Islet of Langerhans (tissue), 1 donor: ENCODE measurements at regions not wholly inside any gene's neighbourhood (a gene's known extent, or its start where the extent isn't known, plus 50 kb on each side); places are given as distances from the start of the nearest gene placed in this dataset.
A peak's percentile ranks its signal among the peaks of the same experiment; 100 is the strongest.

Experiments used
- FAIRE-seq: peaks from one replicate; lab custom pipeline; 2011; peaks lifted over from hg19 to GRCh38; lab: Jason Lieb, UNC

DNA sequence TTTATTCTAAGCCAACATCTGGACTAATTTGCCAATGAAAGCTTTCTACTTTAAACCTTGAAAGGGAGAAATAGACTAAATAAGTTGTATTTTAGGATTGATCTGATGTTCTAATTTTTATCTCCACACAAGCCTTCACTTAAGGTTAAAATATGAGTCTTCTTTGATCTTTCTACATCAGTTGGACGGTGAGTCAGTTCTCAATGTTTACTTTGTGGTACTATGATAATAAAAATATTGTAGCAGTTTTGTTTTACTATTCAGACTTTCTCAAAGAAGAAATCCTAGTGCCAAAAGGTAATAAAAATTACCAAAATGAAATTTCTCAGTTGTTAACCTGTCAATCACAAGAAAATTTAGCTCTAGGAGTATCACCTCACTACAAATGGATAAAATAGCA, 203.5 kb upstream of the RGMB start:
- FAIRE-seq, result peak; percentile 73

DNA sequence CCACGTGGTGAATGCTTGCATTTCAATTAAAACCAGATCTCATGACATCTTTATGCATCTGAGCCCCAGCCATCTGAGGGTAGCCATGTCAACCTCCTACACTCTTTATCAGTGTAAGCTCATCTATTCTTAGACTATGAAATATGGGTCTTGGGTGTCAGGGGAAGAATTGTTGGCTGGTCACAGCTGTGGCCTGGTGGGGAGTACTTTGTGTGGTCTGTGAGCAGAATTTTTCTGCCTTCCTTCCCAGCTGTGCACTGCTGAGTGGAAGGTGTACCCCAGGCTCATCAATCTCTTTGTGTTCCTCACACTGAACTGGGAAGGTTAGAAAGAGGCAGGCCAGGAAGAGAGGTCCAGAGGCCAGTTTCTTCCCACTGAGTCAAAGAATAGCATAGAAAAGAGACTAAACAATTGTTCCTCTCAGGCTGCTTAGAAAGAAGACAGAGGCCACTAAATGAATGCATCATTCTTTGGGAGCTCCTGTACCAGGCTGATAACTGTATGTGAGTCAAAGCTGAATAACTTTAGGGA, 202.7 kb upstream of the RGMB start:
- FAIRE-seq, result no peak

DNA sequence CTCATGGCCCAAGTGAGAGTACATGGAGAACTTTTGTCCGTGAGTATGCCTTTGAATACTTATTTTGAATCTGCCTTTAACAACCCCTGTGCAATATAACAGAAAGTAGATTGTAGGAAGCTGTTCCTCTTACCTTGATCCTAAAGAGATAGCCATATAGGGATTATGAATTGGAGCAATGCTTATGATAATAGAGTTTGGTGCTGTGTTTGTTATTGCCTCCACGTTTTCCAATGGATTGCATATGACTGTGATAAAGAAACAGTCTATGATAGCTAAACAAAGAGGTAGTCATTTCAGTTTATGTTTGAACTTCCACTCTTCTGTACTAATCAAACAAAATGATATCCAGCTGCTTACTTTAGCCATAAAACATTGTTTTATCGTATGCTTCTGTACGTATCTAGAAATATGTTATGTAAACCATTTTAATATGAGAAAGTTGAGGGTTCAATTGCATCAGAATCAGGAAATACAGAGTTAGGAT, 199.6 kb upstream of the RGMB start:
- no peak for FAIRE-seq

DNA sequence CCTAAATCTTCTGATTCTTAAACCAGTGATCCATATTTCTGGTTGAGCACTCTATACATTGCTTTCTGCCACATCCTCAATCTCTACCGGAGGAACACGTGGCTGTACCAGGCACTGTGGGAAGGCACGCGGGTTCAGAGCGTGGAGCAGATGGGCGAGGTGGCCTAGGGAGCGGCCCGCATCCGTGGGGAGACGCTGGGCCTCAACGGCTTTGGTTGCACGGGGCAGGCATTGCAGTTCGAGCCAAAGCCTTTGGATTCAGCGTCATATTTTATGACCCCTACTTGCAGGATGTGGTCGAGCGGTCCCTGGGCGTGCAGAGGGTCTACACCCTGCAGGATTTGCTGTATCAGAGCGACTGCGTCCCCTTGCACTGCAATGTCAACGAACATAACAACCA, 197.2 kb upstream of the RGMB start:
- no peak for FAIRE-seq

DNA sequence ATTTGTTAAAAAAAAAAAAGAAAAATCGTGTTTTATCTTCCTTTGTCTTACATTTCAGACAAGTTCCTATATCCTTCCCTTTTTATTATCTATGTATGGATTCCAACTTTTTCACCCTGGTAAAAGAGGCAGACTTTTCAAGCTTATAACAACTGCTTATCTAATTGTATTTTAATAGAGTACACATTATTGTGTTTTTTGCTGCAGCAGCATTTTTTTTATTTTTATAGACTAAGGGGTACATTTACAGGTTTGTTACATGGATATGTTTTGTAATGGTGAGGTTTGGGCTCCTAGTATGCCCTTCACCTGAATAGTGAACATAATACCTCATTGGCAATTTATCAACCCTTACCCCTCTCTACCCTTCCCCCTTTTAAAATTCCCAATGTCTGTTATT, 195.0 kb upstream of the RGMB start:
- FAIRE-seq, result no peak

DNA sequence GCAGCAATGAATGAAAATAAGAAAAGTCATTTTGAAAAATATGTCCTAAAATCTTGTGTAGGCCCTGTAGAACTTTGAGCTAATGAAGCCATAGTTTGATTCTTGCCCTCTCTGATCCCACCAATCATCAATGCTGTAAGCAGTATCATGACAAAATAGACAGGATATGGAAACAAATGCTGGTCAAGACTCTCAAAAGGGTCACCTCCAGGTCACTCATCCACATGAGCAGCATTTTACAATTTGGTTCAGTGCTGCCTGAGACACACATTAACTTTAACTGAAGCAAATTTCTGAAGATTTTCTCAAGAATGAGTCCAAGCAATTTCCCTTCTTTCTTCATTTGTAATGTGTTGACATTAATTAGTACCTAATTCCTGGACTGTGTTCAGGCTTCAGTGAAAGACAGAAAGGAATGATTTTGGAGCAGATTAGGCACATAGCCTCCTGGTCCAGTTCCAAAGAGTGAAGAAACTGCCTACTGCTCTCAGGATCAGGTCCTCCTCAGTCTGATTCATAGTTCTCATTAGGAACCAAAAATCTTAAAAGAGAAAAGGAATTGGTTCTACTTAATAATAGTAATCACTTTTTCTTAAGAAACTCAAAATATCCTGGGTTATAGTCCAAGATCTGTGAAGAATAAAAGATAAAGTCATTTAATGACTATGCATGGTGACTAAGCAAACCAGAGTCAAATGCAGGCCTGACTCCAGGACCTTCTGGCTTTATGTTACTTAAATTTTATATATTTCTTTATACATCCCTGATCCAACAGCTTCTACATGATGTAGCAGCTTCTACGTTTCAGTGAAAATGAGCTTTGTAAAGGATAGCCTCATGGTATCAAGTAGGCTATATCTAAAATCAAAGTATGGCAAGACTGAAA, 192.1 kb upstream of the RGMB start:
- no peak for FAIRE-seq

DNA sequence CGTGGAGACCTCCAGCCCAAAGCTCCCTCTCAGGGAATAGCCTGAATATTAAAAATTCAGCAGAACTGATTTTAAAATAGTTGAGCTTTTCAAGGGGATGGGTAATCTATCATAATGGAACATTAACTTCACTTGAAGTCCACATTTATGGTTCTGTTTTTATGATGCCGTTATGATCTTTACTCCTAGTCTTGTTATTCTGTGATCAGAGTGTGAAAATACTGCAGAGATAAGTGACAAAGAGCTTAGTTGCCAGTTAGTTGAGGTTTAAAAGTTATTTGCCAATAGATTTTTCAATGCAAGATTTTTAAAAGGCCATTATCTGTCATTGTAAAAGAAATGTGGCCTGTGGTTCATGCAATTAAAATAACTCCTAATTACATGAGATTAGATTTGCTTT, 189.9 kb upstream of the RGMB start:
- no peak for FAIRE-seq

DNA sequence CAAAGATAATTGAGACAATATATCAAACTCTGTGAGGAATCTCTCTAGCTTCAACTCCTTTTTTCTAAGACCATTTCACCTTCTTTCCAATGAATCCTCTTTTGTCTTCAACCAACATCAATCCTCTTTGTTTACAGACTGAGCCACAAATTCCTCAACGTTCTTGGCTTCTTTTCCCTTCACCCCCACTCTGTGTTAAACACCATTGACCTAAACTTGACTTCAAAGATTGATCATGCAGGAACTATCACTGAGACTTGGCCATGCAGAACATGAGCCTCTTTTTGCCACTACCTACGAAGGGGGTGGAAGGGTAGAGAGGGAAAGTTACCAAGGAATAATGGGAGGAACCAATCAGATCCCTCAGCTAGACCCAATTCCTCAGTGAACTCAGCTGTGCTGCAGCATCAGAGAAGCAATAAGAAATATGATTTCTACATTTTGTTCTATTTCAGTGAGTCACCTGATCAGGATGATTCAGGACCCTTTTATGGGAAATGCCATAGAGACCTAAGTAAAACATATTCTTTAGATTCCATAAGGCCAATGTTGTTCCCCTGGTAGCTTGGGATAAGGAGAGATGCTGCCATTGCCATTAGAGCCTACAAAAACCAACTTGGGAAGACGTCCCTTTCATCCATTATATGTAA, 187.7 kb upstream of the RGMB start:
- FAIRE-seq, result no peak

DNA sequence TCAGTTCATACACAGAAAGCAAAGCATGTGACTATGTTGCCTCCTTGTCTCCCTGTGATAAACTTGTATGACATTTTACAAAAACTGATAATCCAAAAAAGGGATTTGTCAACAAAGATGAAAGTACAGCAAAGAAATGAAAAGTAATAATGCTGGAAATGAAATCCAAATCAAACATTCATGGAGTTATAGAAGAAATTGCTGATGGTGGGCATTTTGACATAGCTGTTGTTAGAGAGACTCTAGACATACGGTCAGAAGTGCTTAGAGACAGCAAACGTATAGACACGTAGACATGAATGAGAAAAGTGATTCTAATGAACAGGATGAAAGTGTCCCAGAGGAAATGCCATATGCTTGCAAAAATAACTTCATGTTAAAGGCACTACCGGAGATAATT, 186.9 kb upstream of the RGMB start:
- no peak for FAIRE-seq

DNA sequence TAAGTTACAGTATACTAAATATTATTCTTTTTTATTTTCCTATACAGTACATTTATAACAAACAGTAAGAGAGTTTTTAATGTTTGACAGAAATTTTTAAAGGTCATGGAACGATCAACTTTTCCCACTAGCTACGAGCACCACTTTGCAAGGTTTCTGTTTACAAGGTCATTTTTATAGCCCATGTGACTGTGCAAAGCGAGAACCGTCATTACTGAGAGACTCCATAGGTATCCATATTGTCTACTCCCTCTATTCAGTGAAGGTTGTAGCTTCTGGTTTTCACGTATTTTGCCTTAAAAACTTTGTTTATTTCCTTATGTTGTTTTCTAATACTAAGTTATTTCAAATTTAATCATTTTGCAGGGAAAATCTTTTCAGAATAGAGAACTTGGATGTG, 186.3 kb upstream of the RGMB start:
- no peak for FAIRE-seq

DNA sequence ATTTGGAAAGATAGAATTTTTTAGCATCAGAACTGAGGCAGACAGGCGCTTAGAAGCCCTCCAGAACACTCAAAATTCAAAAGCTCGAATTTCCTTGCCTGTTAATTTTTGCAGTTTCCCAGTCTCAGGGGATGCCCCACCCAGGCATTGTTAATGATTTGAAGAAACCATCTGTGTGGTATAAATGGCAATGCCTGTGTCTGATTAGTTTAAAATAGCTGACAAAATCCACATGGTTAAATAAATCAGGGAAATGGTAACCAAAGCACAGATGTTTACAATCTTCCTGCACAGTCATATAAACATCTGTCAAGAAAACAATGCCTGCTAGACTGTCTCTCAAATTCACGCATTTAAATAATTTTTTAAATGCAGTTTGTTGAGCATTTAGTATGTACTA, 185.2 kb upstream of the RGMB start:
- FAIRE-seq, result no peak

DNA sequence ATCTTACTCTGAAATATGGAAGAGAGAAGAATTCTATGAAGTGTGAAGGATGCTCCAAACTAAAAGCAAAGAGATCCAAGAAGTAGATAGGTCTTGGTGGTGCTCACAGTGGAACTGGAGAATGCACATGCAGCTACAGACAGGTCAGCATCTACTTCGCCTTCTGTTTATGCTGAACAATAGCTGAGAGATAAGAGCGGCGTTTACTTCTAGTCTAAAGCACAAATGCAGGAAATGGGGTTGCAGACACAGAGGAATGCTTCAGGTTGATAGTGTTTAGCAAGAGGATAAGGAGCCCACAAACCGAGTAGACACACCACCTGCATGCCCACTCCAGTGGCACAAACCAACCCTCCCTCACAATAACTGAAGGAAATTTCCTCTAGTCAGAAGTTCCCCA, 180.0 kb upstream of the RGMB start:
- no peak for FAIRE-seq

DNA sequence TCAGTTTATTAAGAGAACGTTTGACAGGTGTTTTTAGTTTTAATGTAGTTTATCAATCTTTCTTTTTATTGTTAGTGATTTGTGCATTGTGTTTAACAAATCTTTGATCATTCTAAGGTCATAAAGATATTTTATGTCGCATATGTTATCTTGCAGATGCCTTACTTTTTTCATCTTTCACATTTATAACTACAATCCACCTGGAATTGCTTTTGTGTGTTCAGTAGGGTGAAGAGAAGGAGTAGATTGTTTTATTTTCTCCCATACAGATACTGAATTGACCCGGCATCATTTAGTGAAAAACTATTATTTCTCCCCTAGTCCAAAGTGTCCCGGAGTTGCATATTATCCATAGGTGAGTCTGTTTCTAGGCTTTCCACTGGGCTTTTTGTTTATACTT, 179.4 kb upstream of the RGMB start:
- FAIRE-seq, result no peak

DNA sequence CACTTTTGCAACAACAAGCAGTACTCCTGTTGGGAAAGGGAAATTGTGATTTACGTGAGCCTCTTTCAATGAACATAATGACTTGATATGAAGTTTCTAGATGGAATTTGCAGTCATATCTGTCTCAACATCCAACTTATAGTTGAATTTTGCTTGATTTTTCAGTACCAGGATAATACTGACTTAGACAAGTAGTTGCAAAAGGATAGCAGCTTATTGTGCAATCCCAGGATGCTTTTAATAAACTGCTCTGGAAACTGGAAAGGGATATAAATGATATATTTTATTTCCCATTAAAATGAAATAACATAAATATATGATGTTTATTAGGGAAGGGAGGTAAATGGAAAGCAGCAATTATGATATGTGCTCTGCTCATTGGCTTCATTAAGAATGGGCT, 174.4 kb upstream of the RGMB start:
- no peak for FAIRE-seq

DNA sequence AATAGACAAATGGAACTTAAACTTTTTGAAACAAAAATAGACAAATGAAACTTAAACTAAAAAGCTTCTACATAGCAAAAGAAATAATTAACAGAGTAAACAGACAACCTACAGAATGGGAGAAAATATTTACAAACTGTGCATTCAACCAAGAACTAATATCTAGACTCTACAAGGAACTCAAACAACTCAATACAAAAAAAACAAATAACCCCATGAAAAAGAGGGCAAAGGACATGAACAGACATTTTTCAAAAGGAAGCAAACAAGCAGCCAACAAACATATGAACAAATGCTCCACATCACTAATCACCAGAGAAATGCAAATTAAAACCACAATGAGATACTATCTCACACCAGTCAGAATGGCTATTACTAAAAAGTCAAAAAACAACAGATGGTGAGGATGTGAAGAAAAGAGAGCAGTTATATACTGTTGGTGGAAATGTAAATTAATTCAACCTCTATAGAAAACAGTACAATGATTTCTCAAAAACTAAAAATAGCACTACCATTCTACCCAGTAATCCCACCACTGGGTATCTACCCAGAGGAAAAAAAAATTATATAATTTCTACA, 170.8 kb upstream of the RGMB start:
- FAIRE-seq, result no peak

DNA sequence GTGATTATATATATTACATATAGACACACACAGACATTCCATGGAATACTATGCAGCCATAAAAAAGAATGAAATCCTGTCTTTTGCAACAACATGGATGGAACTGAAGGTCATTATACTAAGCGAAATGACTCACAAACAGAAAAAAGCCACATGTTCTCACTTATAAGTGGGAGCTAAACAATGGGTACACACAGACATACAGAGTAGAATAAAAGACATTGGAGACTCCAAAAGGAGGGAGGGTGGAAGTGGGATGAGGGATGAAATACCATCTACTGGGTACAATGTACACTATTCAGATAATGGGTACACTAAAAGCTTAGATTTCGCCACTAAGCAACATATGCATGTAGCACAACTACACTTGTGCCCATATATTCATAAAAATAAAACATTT, 170.0 kb upstream of the RGMB start:
- FAIRE-seq, result no peak

DNA sequence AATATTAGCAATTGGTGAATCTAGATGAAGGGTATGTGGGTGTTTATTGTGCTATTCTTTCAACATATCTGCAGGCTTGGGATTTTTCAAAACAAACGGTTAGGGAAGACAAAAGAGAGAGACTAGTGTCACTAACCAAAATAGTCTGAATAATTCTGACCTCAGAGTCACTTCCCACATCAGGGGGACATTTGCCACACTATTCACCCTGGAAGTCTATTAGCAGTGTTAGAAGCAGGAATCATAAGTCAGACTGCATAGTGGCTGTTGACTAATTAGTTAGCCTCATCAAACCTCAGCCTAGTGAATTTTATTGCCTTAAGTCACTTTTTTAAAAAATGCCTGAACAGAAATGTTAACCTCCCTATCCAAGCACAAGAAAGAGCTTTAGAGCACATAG, 169.2 kb upstream of the RGMB start:
- FAIRE-seq, result no peak

DNA sequence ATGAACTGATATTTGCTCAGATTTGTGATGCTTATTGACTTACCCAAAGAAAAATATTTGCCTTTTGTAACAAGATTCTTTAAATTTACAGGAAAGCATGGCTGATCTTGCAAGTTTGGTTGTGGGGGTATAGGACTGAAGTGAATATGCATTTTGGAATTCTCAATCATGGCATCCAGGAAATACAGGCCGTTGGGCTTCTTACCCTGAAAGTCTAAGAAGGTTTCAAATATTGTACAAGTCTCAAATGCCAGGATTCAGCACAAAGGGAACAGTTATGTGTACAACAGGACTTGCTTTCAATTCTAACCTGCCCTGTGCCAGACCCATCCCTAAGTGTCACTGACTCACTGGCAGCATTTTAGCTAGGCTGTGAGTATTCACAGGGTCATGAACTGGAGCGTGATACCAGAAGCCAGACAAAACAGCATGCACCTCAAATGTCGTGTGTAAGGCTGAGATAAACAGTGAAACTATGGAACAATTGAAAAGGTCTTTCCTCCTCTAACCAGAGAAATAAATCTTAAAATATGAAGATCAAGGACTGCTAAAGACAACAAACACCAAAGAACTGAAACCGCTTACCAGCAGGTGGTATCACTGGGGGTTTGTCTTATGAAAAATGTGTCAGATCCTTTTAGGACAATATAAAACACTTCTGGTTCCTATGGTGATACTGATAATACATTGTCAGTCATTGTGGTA, 168.6 kb upstream of the RGMB start:
- FAIRE-seq, result no peak

DNA sequence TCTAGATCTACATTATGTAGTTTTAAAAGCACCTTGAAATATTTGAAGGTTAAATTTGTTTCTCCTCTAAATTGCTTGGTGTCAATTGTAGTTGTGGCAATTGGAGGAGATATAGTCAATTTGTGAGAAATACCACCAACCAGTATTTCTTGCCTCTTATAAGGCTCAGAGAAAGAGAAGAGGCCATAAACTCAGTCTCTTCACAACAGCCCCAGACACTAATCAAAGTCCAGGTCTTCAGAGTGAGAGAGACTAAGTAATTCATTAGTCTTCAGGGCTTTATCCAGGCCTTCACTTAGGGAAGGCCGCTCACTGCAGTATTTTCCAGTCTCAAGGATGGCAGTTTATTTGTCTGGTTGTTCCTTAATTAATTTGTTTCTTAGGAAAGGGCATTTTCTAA, 168.0 kb upstream of the RGMB start:
- no peak for FAIRE-seq

DNA sequence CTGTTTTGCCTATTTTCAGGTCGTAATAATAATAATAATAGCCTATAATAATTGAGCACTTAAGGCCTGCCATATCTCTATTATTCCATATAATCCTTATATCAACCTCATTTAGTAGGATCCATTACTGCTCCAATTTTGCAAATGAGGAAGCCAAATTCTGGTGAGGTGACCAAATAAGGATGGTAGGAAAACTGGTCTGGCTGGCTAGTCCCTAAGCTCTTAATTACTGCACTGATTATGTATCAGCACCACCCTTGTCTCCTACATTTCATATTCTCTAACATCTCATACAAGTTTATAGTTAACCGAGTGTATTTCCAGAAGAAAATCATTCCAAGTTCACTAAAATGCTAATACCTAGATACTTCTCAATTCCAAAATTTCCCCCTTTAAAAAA, 166.5 kb upstream of the RGMB start:
- no peak for FAIRE-seq

DNA sequence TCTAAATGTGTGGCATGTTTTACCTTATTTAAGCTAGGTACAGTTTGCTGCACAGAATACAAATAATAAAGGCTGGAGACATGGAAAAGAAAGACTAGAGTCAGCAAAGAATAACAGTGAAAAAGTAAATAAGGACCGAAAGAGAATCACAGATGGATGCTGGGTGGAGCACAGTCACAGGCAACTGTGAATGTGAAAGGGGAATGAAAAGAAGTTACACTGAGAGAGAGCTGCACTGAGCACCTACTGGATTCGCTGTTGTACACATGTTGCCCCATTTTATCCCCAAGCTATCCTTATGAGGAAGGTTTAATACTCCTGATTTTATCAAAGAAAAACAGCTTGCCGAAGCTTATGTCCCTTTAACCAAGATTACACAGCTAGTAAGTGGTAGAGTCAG, 165.4 kb upstream of the RGMB start:
- no peak for FAIRE-seq

DNA sequence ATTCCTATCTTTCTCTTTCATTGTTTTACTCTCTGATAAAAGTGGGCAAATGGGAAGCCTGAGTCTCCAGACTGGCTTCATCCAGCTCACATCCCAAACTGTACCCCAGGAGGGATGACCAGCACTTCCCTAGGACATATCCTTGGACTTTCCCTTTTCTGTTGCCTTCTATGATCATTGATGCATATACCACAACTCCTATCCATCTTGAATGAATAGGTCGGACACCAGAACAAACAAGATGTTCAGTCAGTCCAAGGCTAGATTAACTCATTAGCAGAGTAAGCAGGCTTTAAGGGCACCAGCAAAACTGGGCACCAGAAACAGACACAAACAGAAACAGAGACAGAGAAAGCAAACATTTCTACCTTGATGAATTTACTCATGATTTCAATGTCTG, 159.1 kb upstream of the RGMB start:
- FAIRE-seq, result no peak

DNA sequence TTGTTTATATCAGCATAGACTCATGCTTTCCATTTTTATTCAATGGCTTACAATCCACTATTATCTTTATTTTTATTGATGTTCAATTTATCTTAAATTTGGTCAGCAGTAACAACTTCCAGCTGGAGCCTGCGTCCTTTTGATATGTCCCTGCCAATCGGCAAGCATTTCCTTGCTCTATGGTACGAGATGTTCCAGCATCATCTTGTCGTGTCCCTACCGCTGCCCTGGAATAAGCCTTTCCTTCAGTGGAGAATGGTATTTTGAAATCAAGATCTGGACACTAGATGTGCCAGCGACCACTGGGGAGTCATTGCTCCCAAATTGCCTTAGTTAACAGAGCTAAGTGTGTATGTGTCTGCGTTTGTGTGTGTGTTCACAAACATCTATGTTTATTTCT, 151.6 kb upstream of the RGMB start:
- no peak for FAIRE-seq
